ENCODE measurements at regions not wholly inside any gene's neighbourhood (a gene's known extent, or its start where the extent isn't known, plus 50 kb on each side); places are given as distances from the start of the nearest gene placed in this dataset.
A peak's percentile ranks its signal among the peaks of the same experiment; 100 is the strongest.

- TF ChIP-seq CSRNP3 (CRISPR knock-in tag; IDR thresholded peaks at IDR 0.05) (no peak), ARNTL (CRISPR knock-in tag; IDR thresholded peaks at IDR 0.05; ENCODE audit: borderline replicate concordance, low read depth) (no peak), ZNF565 (CRISPR knock-in tag; conservative IDR thresholded peaks at IDR 0.05; ENCODE audit: low read depth) (no peak), RARB (CRISPR knock-in tag; IDR thresholded peaks at IDR 0.05) (no peak), CSDC2 (CRISPR knock-in tag; IDR thresholded peaks at IDR 0.05) (no peak), GLIS3 (CRISPR knock-in tag; IDR thresholded peaks at IDR 0.05) (no peak)
These were observed 67.0 kb downstream of the PTTG1 start (continued) for GRCh38 chr5:160488394-160489325.

GRCh38 chr5:160491438-160491837, 69.8 kb downstream of the PTTG1 start:
- TF ChIP-seq TOX (CRISPR knock-in tag; IDR thresholded peaks at IDR 0.05; ENCODE audit: borderline replicate concordance) (no peak), ZFP30 (CRISPR knock-in tag; IDR thresholded peaks at IDR 0.05) (no peak), PATZ1 (CRISPR knock-in tag; IDR thresholded peaks at IDR 0.05; ENCODE audit: borderline replicate concordance) (no peak), OSR1 (CRISPR knock-in tag; IDR thresholded peaks at IDR 0.05) (no peak), RARB (CRISPR knock-in tag; IDR thresholded peaks at IDR 0.05) (no peak), ZFP3 (CRISPR knock-in tag; IDR thresholded peaks at IDR 0.05) (no peak)
- no peak for ATAC-seq

GRCh38 chr5:160492565-160492964, 70.9 kb downstream of the PTTG1 start:
- peak; percentile 70 for ATAC-seq
- no peak for TF ChIP-seq ESRRG (CRISPR knock-in tag; IDR thresholded peaks at IDR 0.05)
- TF ChIP-seq OSR1 (CRISPR knock-in tag; IDR thresholded peaks at IDR 0.05) = no peak
- 0 out of 2 replicates have a peak, but pooled peaks have one; percentile 21 for TF ChIP-seq ISL1 (CRISPR knock-in tag; IDR thresholded peaks at IDR 0.05)
- no peak for TF ChIP-seq PATZ1 (CRISPR knock-in tag; IDR thresholded peaks at IDR 0.05; ENCODE audit: borderline replicate concordance)

- no peak for ATAC-seq
- TF ChIP-seq TCF4 (CRISPR knock-in tag; IDR thresholded peaks at IDR 0.05; ENCODE audit: borderline replicate concordance) (no peak), ESRRG (CRISPR knock-in tag; IDR thresholded peaks at IDR 0.05) (no peak), SNAI2 (CRISPR knock-in tag; IDR thresholded peaks at IDR 0.05) (no peak), OSR1 (CRISPR knock-in tag; IDR thresholded peaks at IDR 0.05) (no peak), ISL1 (CRISPR knock-in tag; IDR thresholded peaks at IDR 0.05) (no peak), TOX (CRISPR knock-in tag; IDR thresholded peaks at IDR 0.05; ENCODE audit: borderline replicate concordance) (no peak), CSRNP3 (CRISPR knock-in tag; IDR thresholded peaks at IDR 0.05) (no peak), BACH2 (CRISPR knock-in tag; IDR thresholded peaks at IDR 0.05; ENCODE audit: borderline replicate concordance) (no peak), ZC3H10 (CRISPR knock-in tag; IDR thresholded peaks at IDR 0.05) (no peak), GLIS3 (CRISPR knock-in tag; IDR thresholded peaks at IDR 0.05) (no peak), ZNF8 (CRISPR knock-in tag; IDR thresholded peaks at IDR 0.05) (no peak)
These were observed 72.2 kb downstream of the PTTG1 start for GRCh38 chr5:160493806-160494338.

GRCh38 chr5:160494451-160494850, 72.8 kb downstream of the PTTG1 start:
- no peak for TF ChIP-seq ZNF8 (CRISPR knock-in tag; IDR thresholded peaks at IDR 0.05)
- no peak for TF ChIP-seq CSDC2 (CRISPR knock-in tag; IDR thresholded peaks at IDR 0.05)
- no peak for ATAC-seq

All from SK-N-SH treated with all-trans-retinoic acid at 6 μM for 48 hours (cell line).